Activated T-cell treated with anti-CD3 and anti-CD28 coated beads for 48 hours (primary cell): ENCODE measurements at regions not wholly inside any gene's neighbourhood (a gene's known extent, or its start where the extent isn't known, plus 50 kb on each side); places are given as distances from the start of the nearest gene placed in this dataset.
"Not testable (repeated sequence)": the region's sequence is repeated elsewhere in the genome, so short reads cannot be mapped to it uniquely, and the experiment has no call there.

ENCODE experiments used
- DNase-seq: peaks from one replicate; pipeline ENCODE4 v3.0.0-alpha.2; 2020; ENCODE audit warnings: low read depth

DNA sequence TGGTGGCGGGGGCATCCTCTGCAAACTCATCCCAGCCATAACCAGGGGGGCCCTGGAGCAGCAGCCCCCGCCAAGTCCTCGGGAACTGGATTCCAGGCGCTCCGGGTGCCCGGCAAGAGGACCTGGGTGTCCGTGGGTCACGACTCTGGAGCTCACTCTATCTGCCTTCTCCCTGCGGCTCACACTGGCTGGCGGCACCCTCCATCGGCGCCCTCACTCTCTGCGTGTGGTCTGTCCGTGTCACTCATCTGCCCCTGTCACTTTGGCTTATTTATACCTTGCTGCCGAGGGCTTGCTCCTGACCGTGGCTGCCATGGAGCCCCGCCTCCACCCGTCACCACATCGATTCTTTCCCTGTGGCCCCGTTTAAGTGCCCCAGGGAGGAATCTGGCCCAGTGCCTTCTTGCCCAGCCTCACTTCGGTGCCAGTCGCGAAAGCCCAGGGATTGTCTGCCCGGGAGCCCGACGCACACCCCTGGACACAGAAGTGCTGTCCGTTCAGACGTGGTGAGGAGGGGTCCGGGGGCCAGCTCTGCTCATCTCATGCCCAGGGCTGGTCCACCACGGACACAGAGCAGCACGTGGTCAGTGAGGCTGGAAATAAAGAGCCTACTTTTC lies 115.7 kb upstream of the ZNF469 start:
- DNase-seq: not testable (repeated sequence)

DNA sequence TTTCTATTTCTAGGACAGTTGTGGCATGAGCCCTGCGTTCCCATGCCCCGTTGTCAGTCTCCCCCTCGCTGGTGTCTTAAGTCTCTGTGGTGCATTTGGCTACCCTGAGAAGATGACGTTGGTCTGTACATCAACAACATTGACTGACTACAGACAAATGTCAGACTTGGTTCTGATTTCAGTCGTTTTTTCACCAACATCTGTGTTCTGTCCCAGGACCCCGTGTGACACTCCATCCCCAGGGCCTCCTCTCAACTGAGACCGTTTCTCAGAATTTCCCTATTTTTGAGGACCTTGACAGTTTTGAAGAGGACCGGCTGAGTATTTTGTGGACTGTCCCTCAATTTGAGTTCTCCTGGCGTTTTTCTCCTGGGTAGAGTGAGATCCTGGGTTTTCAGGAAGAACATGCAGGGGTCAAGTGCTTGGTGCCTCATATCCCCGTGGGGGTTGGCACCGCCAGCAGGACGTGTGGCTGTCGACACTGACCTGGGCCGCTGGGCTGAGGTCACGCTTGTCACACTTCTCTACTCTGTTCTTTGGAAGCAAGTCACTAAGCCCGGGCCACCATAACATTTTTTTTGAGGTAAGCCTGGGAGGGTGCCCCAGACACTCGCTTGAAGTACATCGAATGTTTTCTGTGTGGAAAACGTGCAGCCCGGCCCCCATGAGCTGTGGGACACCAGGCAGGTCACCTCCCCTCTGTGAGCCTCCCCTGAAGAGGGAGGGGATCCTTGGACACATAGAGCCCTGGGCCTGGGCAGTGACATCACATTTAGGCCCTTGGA lies 114.4 kb upstream of the ZNF469 start:
- DNase-seq: not testable (repeated sequence)

- DNase-seq: not testable (repeated sequence)
These were observed 112.5 kb upstream of the ZNF469 start for GRCh38 chr16:88270171-88270790.

DNA sequence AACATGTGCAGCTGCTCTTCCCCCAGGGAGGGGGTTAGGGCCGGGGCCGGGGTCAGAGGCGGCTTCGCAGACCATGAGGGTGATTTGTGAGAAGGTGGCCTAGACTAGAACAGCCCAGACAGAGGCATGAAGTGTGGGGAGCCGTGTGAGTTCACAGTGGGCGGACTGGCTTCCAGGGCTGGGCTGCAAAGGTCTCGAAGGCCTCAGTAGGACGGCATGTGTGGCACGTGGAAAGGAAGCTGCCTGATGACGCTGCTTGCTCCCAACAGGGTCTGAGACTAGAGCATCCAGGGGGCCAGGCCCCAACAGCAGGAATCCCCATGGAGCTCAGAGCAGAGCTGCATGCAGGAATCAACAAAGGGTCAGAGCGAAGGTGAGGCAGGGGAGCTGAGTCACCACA lies 111.5 kb upstream of the ZNF469 start:
- DNase-seq: not testable (repeated sequence)

DNA sequence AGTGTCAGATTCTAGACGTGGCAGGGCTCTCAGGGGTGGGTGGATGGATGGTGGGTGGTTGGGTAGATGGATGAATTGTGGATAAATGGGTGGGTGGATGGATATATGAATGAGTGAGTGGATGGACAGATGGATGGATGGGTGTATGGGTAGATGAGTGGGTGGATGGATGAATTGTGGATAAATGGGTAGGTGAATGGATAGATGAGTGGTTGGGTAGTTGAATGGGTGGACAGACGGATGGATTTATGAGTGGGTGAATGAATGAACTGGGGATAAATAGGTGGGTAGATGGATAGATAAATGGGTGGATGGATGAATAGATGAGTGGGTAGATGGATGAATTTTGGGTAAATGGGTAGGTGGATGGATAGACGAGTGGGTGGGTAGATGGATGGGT lies 111.0 kb upstream of the ZNF469 start:
- not testable (repeated sequence) for DNase-seq

DNA sequence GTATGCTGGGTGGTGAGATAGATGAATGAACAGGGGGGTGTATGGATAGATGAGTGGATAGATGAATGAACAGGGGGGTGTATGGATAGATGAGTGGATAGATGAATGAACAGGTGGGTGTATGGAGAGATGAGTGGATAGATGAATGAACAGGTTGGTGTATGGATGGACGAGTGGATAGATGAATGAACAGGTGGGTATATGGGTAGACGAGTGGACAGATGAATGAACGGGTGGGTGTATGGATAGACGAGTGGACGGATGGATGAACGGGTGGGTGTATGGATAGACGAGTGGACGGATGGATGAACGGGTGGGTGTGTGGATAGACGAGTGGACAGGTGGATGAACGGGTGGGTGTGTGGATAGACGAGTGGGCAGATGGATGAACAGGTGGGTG lies 110.3 kb upstream of the ZNF469 start:
- not testable (repeated sequence) for DNase-seq

DNA sequence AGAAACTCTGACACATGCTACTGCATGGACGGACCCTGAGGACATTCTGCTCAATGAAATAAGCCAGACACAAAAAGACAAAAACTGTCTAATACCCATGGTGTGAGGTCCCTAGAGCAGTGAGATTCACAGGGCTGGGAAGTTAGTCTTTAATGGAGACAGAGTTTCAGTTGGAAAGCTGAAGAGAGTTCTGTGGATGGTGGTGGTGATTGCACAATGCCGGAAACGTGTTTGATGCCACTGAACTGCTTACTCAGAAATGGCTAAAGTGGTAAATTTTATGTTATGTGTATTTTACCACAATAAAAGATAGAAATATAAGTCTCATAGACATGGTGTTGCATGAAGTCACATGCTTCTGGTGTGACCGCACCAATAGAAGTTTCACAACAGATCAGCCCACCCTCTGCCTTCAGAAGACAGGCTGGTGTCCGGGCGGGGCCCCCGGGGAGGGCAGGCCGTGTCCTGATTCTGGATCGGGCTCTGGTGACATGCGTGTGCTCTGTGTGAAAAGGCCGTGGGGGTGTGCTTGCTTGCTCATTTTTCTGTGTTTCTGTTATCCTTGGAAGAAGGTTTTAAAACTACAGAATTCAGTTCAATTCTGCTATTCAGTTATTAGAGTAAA lies 108.5 kb upstream of the ZNF469 start:
- not testable (repeated sequence) for DNase-seq

DNA sequence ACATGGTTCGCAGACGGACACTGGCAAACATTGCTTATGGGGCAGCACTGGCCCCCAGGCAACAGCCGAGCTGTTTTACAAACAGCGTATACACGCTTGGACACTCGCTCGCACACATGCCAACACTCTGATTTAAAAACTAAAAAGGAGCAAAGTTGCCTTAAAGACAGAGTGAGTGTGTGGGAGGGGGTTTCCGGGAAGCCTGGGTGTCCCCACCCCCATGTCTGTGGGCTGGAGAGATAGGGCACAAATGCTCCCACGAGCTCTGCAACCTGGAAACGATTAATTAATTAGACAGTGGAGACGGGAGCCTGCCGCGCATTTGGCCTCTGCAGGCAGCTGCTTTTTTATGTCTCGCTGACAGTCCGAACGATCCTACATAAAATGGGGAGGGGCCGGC lies 107.9 kb upstream of the ZNF469 start:
- DNase-seq: no peak

- DNase-seq: not testable (repeated sequence)
These were observed 107.2 kb upstream of the ZNF469 start for GRCh38 chr16:88275336-88276122.

DNA sequence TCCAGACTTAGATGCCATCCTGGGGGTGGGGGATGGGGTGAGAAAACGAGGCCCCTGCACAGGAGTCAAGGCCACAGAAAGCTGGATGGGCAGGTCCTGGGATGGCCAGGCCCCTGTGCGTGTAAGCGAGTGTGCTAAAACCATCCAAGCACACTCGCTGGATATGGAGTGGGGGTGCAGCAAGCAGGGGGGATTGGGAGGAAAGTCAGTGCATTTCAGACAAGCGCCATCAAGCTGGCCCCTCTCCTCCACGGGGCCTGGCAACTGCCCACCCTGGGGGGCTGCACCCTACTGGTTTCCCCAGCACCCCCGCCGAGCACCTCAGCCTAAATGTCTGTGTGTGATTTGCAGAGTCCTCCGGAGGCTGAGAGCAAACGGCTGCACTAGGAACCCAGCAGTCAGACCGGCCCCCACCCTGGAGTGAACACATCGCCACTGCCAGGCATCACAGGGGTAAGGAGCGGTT lies 106.6 kb upstream of the ZNF469 start:
- DNase-seq: not testable (repeated sequence)

- DNase-seq: no peak
These were observed 106.2 kb upstream of the ZNF469 start for GRCh38 chr16:88276591-88276990.

- DNase-seq: no peak
These were observed 102.8 kb upstream of the ZNF469 start for GRCh38 chr16:88279998-88280397.

- DNase-seq: no peak
These were observed 100.7 kb upstream of the ZNF469 start for GRCh38 chr16:88281858-88282563.

DNA sequence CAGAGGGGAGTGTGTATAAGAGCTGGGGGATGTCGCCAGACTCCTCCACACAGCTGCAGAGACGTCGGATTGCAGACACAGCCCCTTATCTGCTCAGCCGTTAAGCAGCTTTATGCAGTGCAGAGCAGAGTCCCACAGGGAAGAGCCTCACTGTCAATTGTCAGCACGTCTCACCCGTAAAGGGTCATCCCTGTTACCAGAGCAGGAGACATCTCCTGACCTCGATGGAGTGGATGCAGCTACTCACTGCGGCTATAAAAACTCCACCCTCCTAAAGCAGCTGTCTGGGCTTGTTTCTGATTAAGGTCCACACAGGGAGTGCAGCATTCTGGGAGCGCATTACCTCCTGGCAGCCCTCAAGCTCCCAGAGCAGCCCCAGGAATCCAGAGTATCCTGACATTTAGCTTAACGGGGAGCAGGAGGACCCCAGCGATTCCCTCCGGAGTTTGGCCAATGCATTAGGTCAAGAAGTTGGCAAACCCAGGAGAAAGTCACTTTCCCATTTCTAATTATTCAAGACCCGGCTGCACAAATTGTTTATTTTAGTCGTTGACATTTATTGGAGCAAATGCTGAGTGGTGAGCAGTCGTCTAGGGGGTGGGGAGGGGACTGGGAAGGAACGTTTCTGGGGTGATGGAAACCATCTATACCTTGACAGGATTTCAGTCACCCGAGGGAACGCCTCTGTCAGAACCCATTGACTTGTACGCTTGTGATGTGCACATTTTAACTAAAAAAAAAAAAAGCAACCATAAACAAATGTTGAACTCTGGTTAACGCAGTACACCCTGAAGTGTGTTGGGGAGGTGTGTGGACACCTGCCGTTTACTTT lies 100.0 kb upstream of the ZNF469 start:
- no peak for DNase-seq

- DNase-seq: no peak
These were observed 99.2 kb upstream of the ZNF469 start for GRCh38 chr16:88283596-88283995.

GRCh38 chr16:88284101-88284500 lies 98.7 kb upstream of the ZNF469 start:
- DNase-seq: no peak

- no peak for DNase-seq
These were observed 97.9 kb upstream of the ZNF469 start for GRCh38 chr16:88284626-88285513.

GRCh38 chr16:88285514-88285822 lies 97.3 kb upstream of the ZNF469 start:
- DNase-seq: no peak

GRCh38 chr16:88286301-88286923 lies 96.3 kb upstream of the ZNF469 start:
- DNase-seq: no peak
